Kidney epithelial cell (primary cell): ENCODE measurements at regions not wholly inside any gene's neighbourhood (a gene's known extent, or its start where the extent isn't known, plus 50 kb on each side); places are given as distances from the start of the nearest gene placed in this dataset.

Source experiments
- DNase-seq: peaks from one replicate; pipeline ENCODE4 v3.0.0-alpha.2; 2010; ENCODE audit warnings: low read depth
- H3K27me3 ChIP-seq: 2 replicates; pipeline ENCODE4 v1.6.0; 2011; ENCODE audit warnings: low read length; ENCODE audit not compliant: control insufficient read depth, insufficient read depth
- H3K36me3 ChIP-seq: 2 replicates; pipeline ENCODE4 v1.5.1; 2011; ENCODE audit warnings: low read length; ENCODE audit not compliant: control insufficient read depth, insufficient read depth
- H3K4me3 ChIP-seq: 2 replicates; pipeline ENCODE4 v1.5.1; 2011; ENCODE audit warnings: low read depth, mild to moderate bottlenecking, control low read depth, low read length
- CTCF ChIP-seq: IDR thresholded peaks from 2 replicates; pipeline ENCODE4 v1.5.1; 2011; ENCODE audit warnings: mild to moderate bottlenecking, moderate library complexity, low read length, control low read depth, inconsistent platforms; ENCODE audit not compliant: insufficient read depth, poor library complexity, severe bottlenecking

- Histone ChIP-seq H3K4me3 (no peak overlapping the region), H3K36me3 (no peaks in the 10 kb centered on the region), H3K27me3 (no peaks in the 10 kb centered on the region)
- TF ChIP-seq CTCF, result no peak
- DNase-seq, result no peak
These were observed 385.6 kb downstream of the SLITRK6 start for GRCh38 chr13:85413664-85414063.

GRCh38 chr13:85412448-85412847 is 386.8 kb downstream of the SLITRK6 start:
- H3K36me3 ChIP-seq, result no peaks in the 10 kb centered on the region
- no peak for TF ChIP-seq CTCF
- no peaks in the 10 kb centered on the region for H3K27me3 ChIP-seq
- DNase-seq, result no peak
- H3K4me3 ChIP-seq, result no peak overlapping the region

- no peak overlapping the region for H3K4me3 ChIP-seq
- no peak for DNase-seq
- TF ChIP-seq CTCF, result no peak
- H3K36me3 ChIP-seq, result no peaks in the 10 kb centered on the region
- H3K27me3 ChIP-seq, result no peaks in the 10 kb centered on the region
These were observed 387.6 kb downstream of the SLITRK6 start for GRCh38 chr13:85411591-85411990.

- Histone ChIP-seq H3K36me3 (no peaks in the 10 kb centered on the region), H3K27me3 (no peaks in the 10 kb centered on the region), H3K4me3 (no peak overlapping the region)
- no peak for TF ChIP-seq CTCF
- DNase-seq, result no peak
These were observed 390.8 kb downstream of the SLITRK6 start for GRCh38 chr13:85408415-85408814.

DNA sequence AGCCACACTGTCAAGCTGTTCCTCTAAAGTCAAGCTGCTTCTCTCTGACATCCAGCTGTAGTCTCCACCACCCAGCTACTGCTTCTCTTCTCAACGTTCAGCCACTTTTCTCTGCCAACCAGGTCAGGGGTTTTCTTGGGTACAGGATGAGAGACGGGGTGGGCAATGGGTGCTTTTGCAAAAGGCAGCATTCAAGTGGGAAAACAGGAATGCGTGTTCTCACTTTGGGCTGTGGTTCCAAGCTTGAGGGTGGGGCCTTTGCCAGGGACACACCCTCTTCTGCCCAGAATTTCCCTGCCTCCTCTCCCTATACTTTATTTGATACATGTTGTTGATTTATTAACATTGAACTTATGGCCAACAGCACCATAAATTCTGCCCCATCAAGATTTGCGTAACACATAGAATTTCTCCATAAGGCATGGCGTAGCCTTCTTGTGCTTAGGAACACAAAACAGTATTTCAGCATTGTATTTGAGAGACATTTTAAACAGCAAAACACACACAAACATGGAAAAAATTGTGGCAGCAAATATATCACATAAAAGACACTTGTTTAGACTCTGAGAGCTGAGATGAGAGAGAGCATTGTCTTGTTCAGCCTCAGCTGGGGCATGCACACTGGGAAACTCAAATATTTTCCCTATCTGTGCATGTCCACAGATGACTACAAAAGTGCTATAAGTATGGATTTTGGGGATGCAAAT is 392.8 kb downstream of the SLITRK6 start:
- H3K4me3 ChIP-seq, result no peak overlapping the region
- no peak for DNase-seq
- H3K27me3 ChIP-seq, result no peaks in the 10 kb centered on the region

More for the DNA sequence above, 392.8 kb downstream of the SLITRK6 start:
- no peak for TF ChIP-seq CTCF
- H3K36me3 ChIP-seq, result no peaks in the 10 kb centered on the region
